GM10248 (cell line): ENCODE measurements at regions not wholly inside any gene's neighbourhood (a gene's known extent, or its start where the extent isn't known, plus 50 kb on each side); places are given as distances from the start of the nearest gene placed in this dataset.

Source experiments
- CTCF ChIA-PET: fragments of 300-600 bp; sonication (Branson Sonifier 250); formaldehyde crosslinking; extraction: SDS; loops from one replicate; lab custom pipeline; 2021; ENCODE audit warnings: antibody characterized with exemption; lab: Yijun Ruan, JAX
- POLR2A ChIA-PET: fragments of 350-650 bp; sonication (Branson Sonifier 250); formaldehyde crosslinking; extraction: SDS; loops from one replicate; lab custom pipeline; 2020; ENCODE audit warnings: antibody characterized with exemption; lab: Yijun Ruan, JAX
- DNase-seq: peaks from one replicate; pipeline ENCODE4 v3.0.0; 2012; ENCODE audit errors: extremely low spot score
- CTCF ChIP-seq: IDR thresholded peaks from 2 replicates; pipeline ENCODE4 v1.5.1; 2012; ENCODE audit warnings: mild to moderate bottlenecking, low read depth; ENCODE audit errors: extremely low read depth, missing control alignments, control extremely low read depth

GRCh38 chr2:139218181-139218580 lies 438.0 kb upstream of the NXPH2 start:
- POLR2A ChIA-PET: no interaction called here
- CTCF ChIA-PET: no interaction called here
- TF ChIP-seq CTCF: no peak

GRCh38 chr2:139217641-139218040 lies 437.5 kb upstream of the NXPH2 start:
- TF ChIP-seq CTCF: no peak
- ChIA-PET POLR2A (no interaction called here), CTCF (no interaction called here)
- DNase-seq: no peak

More at GRCh38 chr2:139218181-139218580, 438.0 kb upstream of the NXPH2 start:
- no peak for DNase-seq

GRCh38 chr2:139216435-139216834 lies 436.2 kb upstream of the NXPH2 start:
- TF ChIP-seq CTCF: no peak
- POLR2A ChIA-PET: no interaction called here
- DNase-seq: no peak
- CTCF ChIA-PET: no interaction called here

- no peak for TF ChIP-seq CTCF
- ChIA-PET POLR2A (no interaction called here), CTCF (interaction anchor here (1.2 kb wide), 1 partner anchor 9 kb away, joined by 3 read pairs; no protein-coding TSS in a partner anchor)
- DNase-seq: no peak
These were observed 434.6 kb upstream of the NXPH2 start for GRCh38 chr2:139214801-139215200.

- CTCF ChIA-PET: no interaction called here
- POLR2A ChIA-PET: no interaction called here
- no peak for DNase-seq
- TF ChIP-seq CTCF: no peak
These were observed 429.4 kb upstream of the NXPH2 start for GRCh38 chr2:139209586-139209985.

GRCh38 chr2:139201516-139201915 lies 421.3 kb upstream of the NXPH2 start:
- DNase-seq: no peak
- POLR2A ChIA-PET: no interaction called here
- CTCF ChIA-PET: no interaction called here
- no peak for TF ChIP-seq CTCF

GRCh38 chr2:139196754-139197153 lies 416.6 kb upstream of the NXPH2 start:
- ChIA-PET POLR2A (no interaction called here), CTCF (no interaction called here)
- DNase-seq: no peak
- TF ChIP-seq CTCF: no peak
